Caco-2 (cell line): ENCODE measurements at regions not wholly inside any gene's neighbourhood (a gene's known extent, or its start where the extent isn't known, plus 50 kb on each side); places are given as distances from the start of the nearest gene placed in this dataset.
A peak's percentile ranks its signal among the peaks of the same experiment; 100 is the strongest.

Source experiments
- BruUV-seq: library from RNA; stranded (reverse); fragments of 400-500 nt; replicated peaks from 2 replicates; lab custom pipeline; 2021; lab: Mats Ljungman, UMichigan
- CTCF ChIA-PET: fragments of 300-600 bp; sonication (Branson Sonifier 250); formaldehyde crosslinking; loops from one replicate; lab custom pipeline; 2022; ENCODE audit warnings: antibody characterized with exemption; lab: Charles Lee
- POLR2A ChIA-PET: fragments of 300-600 bp; sonication (Branson Sonifier 250); formaldehyde crosslinking; loops from one replicate; lab custom pipeline; 2022; ENCODE audit warnings: antibody characterized with exemption; lab: Charles Lee
- DNase-seq, 2 experiments: peaks; one replicate each; pipeline versions ENCODE4 v3.0.0 to v3.0.0-alpha.2; 2020 to 2022
- H3K27me3 ChIP-seq: replicated peaks from 2 replicates; pipeline ENCODE4 v1.6.0; 2011; ENCODE audit warnings: low read length; ENCODE audit not compliant: control insufficient read depth, insufficient read depth
- H3K36me3 ChIP-seq: 2 replicates; pipeline ENCODE4 v1.5.1; 2011; ENCODE audit warnings: low read length; ENCODE audit not compliant: control insufficient read depth, insufficient read depth
- H3K4me1 ChIP-seq: fragments of 250-450 bp; sonication (Bioruptor Pico); 2 replicates; pipeline ENCODE4 v1.5.1; 2020; ENCODE audit warnings: mild to moderate bottlenecking
- H3K4me3 ChIP-seq: 2 replicates; pipeline ENCODE4 v1.5.1; 2011; ENCODE audit warnings: low read depth, mild to moderate bottlenecking, control low read depth, low read length
- H3K9me3 ChIP-seq: fragments of 250-450 bp; sonication (Bioruptor Pico); 2 replicates; pipeline ENCODE4 v1.5.1; 2020; ENCODE audit warnings: mild to moderate bottlenecking, moderate library complexity
- H3K27ac Mint-ChIP-seq: one replicate; pipeline ENCODE4 v1.8.0; 2022; ENCODE audit warnings: mixed read lengths; ENCODE audit not compliant: unreplicated experiment
- H3K27me3 Mint-ChIP-seq: one replicate; pipeline ENCODE4 v1.8.0; 2022; ENCODE audit warnings: mixed read lengths; ENCODE audit not compliant: insufficient read depth, unreplicated experiment
- H3K36me3 Mint-ChIP-seq: one replicate; pipeline ENCODE4 v1.8.0; 2022; ENCODE audit warnings: mild to moderate bottlenecking, mixed read lengths; ENCODE audit not compliant: insufficient read depth, unreplicated experiment
- H3K4me1 Mint-ChIP-seq: one replicate; pipeline ENCODE4 v1.8.0; 2022; ENCODE audit warnings: low read depth, mixed read lengths; ENCODE audit not compliant: unreplicated experiment
- H3K4me3 Mint-ChIP-seq: one replicate; pipeline ENCODE4 v1.8.0; 2022; ENCODE audit warnings: mild to moderate bottlenecking, moderate library complexity, mixed read lengths; ENCODE audit not compliant: unreplicated experiment
- H3K9me3 Mint-ChIP-seq: one replicate; pipeline ENCODE4 v1.8.0; 2022; ENCODE audit warnings: mixed read lengths; ENCODE audit not compliant: unreplicated experiment
- intact Hi-C: fragments of 100-400 bp; cut with micrococcal nuclease; formaldehyde crosslinking; loops from one replicate; pipeline ENCODE4 v1.10.0; 2022; ENCODE audit not compliant: unreplicated experiment
- TF ChIP-seq, protein P1 (sequence below), 2 experiments: fragments of 200-600 bp in 1 of 2; IDR thresholded peaks; 1 replicate in 1 of 2; 2 replicates in 1 of 2; pipeline versions ENCODE4 v1.5.1 to v1.8.0; 2011 to 2022; ENCODE audit warnings: antibody characterized with exemption in 1 of 2, control low read depth in 1 of 2, inconsistent platforms in 1 of 2, low read depth in 1 of 2, low read length in 1 of 2, mild to moderate bottlenecking in 1 of 2, moderate library complexity in 1 of 2; ENCODE audit not compliant: insufficient read depth in 1 of 2, severe bottlenecking in 1 of 2, unreplicated experiment in 1 of 2

DNA sequence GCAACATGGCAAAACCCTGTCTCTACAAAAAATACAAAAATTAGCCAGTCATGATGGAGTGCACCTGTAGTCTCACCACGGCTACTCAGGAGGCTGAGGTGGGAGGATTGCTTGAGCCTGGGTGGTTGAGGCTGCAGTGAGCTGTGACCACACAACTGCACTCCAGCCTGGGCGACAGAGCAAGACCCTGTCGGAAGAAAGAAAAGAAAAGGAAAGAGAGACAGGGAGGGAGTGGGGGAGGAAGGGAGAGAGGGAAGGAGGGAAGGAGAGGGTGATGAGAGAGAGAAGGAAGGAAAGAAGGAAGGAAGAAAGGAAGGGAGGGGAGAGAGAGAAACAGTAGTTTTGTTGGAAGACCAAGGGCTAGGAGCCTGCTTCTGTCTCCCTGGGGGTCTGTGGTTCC lies 142.4 kb downstream of the C9orf50 start:
- Mint-ChIP-seq H3K36me3 (peaks cover 19% of the 10 kb centered on the region), H3K27ac (peak overlapping the region; percentile 92), H3K4me1 (peaks cover 38% of the 10 kb centered on the region), H3K9me3 (no peaks in the 10 kb centered on the region), H3K27me3 (no peaks in the 10 kb centered on the region), H3K4me3 (peak overlapping the region; percentile 60)
- peaks cover 58% of the 10 kb centered on the region for H3K4me1 ChIP-seq
- DNase-seq: no peak
- H3K36me3 ChIP-seq: peaks cover 2% of the 10 kb centered on the region; the same call in 1 of the 2 replicates
- TF ChIP-seq, protein P1, sequence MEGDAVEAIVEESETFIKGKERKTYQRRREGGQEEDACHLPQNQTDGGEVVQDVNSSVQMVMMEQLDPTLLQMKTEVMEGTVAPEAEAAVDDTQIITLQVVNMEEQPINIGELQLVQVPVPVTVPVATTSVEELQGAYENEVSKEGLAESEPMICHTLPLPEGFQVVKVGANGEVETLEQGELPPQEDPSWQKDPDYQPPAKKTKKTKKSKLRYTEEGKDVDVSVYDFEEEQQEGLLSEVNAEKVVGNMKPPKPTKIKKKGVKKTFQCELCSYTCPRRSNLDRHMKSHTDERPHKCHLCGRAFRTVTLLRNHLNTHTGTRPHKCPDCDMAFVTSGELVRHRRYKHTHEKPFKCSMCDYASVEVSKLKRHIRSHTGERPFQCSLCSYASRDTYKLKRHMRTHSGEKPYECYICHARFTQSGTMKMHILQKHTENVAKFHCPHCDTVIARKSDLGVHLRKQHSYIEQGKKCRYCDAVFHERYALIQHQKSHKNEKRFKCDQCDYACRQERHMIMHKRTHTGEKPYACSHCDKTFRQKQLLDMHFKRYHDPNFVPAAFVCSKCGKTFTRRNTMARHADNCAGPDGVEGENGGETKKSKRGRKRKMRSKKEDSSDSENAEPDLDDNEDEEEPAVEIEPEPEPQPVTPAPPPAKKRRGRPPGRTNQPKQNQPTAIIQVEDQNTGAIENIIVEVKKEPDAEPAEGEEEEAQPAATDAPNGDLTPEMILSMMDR (IDR thresholded peaks at IDR 0.05; ENCODE audit: insufficient read depth in 1 of 2, low read depth in 1 of 2, low read length in 1 of 2, severe bottlenecking in 1 of 2, unreplicated experiment in 1 of 2): no peak
- BruUV-seq: no TSS peak
- ChIA-PET POLR2A (interaction anchor here (1.7 kb wide), 1 partner anchor 18 kb away, joined by 15 read pairs; no protein-coding TSS in a partner anchor), CTCF (interaction anchor here (1.0 kb wide), 1 partner anchor 95 kb away, joined by 3 read pairs; no protein-coding TSS in a partner anchor)
- peaks cover 8% of the 10 kb centered on the region; the same call in 1 of the 2 replicates for H3K9me3 ChIP-seq
- intact Hi-C loops: loop anchor here (2.0 kb wide), 1 partner anchor 64 kb away; no protein-coding TSS in a partner anchor
- peak overlapping the region; percentile 2; the same call in 1 of the 2 replicates for H3K4me3 ChIP-seq
- no peaks in the 10 kb centered on the region for H3K27me3 ChIP-seq

DNA sequence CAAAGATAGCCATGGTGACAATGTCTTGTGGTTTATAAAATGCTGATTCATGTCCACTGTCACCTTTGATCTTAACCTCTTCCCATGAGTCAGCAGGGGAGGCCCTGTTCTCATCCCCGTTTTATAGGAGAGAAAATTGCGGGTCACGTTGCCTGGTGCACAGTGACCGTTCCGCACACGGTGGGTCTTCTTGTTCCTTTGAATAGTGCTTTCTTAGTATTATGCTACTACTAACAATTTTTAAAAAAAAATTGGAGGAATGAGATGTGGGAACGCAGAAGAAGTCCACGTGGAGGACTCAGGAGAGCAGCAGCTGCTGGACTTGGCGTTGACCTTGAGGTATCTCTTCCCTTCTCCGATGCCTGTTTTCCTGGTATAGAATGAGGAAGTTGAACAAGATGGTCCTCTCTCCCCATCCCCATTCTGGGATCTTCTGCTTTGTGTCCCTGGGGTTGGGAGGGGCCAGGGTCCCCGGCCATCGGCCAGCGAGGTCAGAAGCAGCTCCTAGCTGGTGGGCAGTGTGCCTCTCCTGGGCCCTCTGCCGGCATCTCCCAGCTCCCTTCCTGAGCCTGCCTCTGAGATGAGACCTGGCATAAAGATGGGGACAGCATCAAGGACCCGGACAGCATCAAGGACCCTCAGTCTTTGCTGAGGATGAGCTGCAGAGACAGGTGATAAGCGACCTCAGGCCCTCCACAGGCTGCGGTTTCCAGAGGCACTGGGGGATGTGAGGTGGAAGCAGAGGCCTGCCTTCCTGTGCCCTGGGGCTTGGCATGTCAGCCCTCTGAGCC lies 143.9 kb downstream of the C9orf50 start:
- intact Hi-C loops: no loop called here
- Mint-ChIP-seq H3K4me1 (peaks cover 38% of the 10 kb centered on the region), H3K4me3 (no peak overlapping the region), H3K36me3 (peaks cover 19% of the 10 kb centered on the region), H3K9me3 (no peaks in the 10 kb centered on the region), H3K27ac (no peak overlapping the region), H3K27me3 (no peaks in the 10 kb centered on the region)
- no peak for DNase-seq
- H3K4me3 ChIP-seq: no peak overlapping the region
- ChIA-PET CTCF (no interaction called here), POLR2A (no interaction called here)
- peaks cover 8% of the 10 kb centered on the region; the same call in 1 of the 2 replicates for H3K9me3 ChIP-seq
- peaks cover 50% of the 10 kb centered on the region for H3K4me1 ChIP-seq
- BruUV-seq: no TSS peak
- H3K27me3 ChIP-seq: no peaks in the 10 kb centered on the region
- peaks cover 2% of the 10 kb centered on the region; the same call in 1 of the 2 replicates for H3K36me3 ChIP-seq
- TF ChIP-seq, protein P1 (IDR thresholded peaks at IDR 0.05; ENCODE audit: insufficient read depth in 1 of 2, low read depth in 1 of 2, low read length in 1 of 2, severe bottlenecking in 1 of 2, unreplicated experiment in 1 of 2): no peak

DNA sequence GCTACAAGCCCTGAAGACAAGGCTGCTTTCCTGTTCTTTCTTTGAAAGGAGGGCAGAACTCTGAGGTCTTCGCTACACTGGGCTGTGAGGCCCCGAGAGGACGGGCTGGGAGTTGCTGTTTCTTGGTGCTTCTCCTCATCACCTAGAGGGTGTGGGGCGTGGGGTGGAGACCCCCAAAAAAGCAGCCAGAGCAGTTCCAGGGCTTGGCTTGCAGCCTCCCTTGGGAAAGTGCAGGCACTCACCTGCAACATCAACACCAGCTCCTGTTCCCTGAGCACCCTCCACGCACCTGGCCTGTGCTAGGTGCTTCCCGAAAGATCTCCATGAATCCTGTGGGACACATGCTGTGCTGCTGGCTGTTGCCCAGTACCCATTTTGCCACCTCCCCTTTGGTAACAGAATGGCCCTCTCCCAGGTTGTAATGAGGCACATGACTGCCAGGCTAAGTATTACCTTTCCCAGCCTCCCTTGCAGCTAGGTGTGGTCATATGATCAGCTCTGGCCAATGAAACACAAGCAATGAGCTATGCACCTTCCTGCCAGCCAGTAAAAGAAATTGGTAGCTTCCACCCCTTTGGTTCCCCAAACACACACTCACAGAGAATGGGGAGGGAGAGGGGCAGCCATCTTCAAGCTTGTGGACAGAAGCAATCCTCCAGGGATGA lies 146.0 kb downstream of the C9orf50 start:
- H3K4me1 ChIP-seq: peaks cover 37% of the 10 kb centered on the region

More for the DNA sequence above, 146.0 kb downstream of the C9orf50 start:
- H3K27me3 ChIP-seq: no peaks in the 10 kb centered on the region
- peaks cover 22% of the 10 kb centered on the region for H3K4me1 Mint-ChIP-seq
- no peak overlapping the region for H3K27ac Mint-ChIP-seq
- no TSS peak for BruUV-seq
- ChIA-PET CTCF (interaction anchor here (0.6 kb wide), 1 partner anchor 59 kb away, joined by 3 read pairs; no protein-coding TSS in a partner anchor), POLR2A (no interaction called here)
- peaks cover 2% of the 10 kb centered on the region; the same call in 1 of the 2 replicates for H3K36me3 ChIP-seq
- H3K9me3 Mint-ChIP-seq: no peaks in the 10 kb centered on the region
- H3K36me3 Mint-ChIP-seq: peaks cover 13% of the 10 kb centered on the region
- no peak for DNase-seq
- peaks cover 8% of the 10 kb centered on the region; the same call in 1 of the 2 replicates for H3K9me3 ChIP-seq
- no peak overlapping the region for H3K4me3 Mint-ChIP-seq
- no peak overlapping the region for H3K4me3 ChIP-seq
- intact Hi-C loops: no loop called here
- TF ChIP-seq, protein P1 (IDR thresholded peaks at IDR 0.05; ENCODE audit: insufficient read depth in 1 of 2, low read depth in 1 of 2, low read length in 1 of 2, severe bottlenecking in 1 of 2, unreplicated experiment in 1 of 2): no peak
- no peaks in the 10 kb centered on the region for H3K27me3 Mint-ChIP-seq
